ENCODE measurements at regions not wholly inside any gene's neighbourhood (a gene's known extent, or its start where the extent isn't known, plus 50 kb on each side); places are given as distances from the start of the nearest gene placed in this dataset.

DNA sequence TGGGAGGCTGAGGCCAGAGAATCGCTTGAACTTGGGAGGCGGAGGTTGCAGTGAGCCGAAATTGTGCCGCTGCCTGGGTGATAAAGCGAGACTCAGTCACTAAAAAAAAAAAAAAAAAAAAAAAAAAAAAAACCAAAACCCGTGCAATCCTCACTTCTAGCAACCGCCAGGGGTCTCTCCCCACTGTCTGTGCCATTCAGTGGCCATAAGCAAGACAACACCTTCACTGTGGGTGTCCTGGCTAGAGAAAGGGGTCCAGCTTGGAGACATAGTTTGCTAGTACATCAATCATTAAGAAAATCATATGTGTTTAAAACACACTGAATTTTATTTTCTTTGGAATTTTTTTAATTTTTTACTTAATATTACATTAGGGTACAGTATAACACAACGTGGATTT lies 68.2 kb downstream of the RASL11A start:
- Histone ChIP-seq H3K27me3 (replicated peaks; ENCODE audit: insufficient read depth) (no peaks in the 10 kb centered on the region), H3K4me3 (no peak overlapping the region), H3K4me1 (ENCODE audit: control insufficient read depth in 1 of 2, low read depth in 2 of 2) (no peaks in the 10 kb centered on the region), H3K9me3 (no peaks in the 10 kb centered on the region), H3K27ac (no peak overlapping the region), H3K36me3 (no peaks in the 10 kb centered on the region)
- DNase-seq (ENCODE audit: low spot score) (no peak), ATAC-seq (ENCODE audit: insufficient number of reproducible peaks, low FRiP score, low read depth) (no peak)
- TF ChIP-seq, protein P1, sequence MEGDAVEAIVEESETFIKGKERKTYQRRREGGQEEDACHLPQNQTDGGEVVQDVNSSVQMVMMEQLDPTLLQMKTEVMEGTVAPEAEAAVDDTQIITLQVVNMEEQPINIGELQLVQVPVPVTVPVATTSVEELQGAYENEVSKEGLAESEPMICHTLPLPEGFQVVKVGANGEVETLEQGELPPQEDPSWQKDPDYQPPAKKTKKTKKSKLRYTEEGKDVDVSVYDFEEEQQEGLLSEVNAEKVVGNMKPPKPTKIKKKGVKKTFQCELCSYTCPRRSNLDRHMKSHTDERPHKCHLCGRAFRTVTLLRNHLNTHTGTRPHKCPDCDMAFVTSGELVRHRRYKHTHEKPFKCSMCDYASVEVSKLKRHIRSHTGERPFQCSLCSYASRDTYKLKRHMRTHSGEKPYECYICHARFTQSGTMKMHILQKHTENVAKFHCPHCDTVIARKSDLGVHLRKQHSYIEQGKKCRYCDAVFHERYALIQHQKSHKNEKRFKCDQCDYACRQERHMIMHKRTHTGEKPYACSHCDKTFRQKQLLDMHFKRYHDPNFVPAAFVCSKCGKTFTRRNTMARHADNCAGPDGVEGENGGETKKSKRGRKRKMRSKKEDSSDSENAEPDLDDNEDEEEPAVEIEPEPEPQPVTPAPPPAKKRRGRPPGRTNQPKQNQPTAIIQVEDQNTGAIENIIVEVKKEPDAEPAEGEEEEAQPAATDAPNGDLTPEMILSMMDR (IDR thresholded peaks at IDR 0.05) = no peak

DNA sequence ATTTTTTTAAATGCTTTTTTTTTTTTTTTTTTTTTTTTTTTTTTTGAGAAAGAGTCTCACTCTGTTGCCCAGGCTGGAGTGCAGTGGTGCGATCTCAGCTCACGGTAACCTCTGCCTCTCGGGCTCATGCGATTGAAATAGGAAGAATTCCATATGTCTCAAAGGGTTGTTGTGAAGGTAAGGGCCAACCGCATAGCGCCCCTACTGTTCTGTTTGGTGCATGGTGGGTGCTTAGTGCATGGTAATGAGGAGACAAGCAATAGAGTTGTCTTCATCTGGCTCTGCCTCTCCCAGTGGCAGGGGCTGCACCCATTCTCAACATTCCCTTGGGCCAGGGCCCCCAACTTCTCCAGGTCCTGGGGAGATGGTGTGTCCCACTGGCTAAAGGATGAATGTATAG lies 68.7 kb downstream of the RASL11A start:
- Histone ChIP-seq H3K4me3 (no peak overlapping the region), H3K27me3 (replicated peaks; ENCODE audit: insufficient read depth) (no peaks in the 10 kb centered on the region), H3K9me3 (no peaks in the 10 kb centered on the region), H3K27ac (no peak overlapping the region), H3K4me1 (ENCODE audit: control insufficient read depth in 1 of 2, low read depth in 2 of 2) (no peaks in the 10 kb centered on the region), H3K36me3 (no peaks in the 10 kb centered on the region)
- TF ChIP-seq, protein P1 (IDR thresholded peaks at IDR 0.05) = no peak
- ATAC-seq (ENCODE audit: insufficient number of reproducible peaks, low FRiP score, low read depth) (no peak), DNase-seq (ENCODE audit: low spot score) (no peak)

DNA sequence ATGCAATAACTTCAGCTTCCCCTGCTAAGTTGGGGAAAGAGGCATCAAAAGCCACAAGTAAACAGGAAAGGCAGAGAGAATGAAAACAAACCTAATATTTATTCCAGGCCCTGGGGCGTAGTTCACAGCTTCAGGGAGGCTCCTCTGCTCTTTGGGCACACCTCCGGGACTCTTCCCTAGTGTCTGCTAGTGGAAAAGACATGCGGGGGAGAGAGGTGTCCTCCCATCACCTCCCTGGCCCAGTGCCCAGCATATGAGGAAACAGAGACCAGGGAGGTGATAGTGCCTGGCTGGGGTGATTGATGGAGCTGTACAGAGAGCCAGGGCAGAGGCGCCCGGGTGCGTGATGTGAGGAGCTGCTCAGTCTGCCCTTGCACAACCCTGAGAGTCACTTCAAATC lies 71.0 kb downstream of the RASL11A start:
- Histone ChIP-seq H3K27ac (no peak overlapping the region), H3K36me3 (no peaks in the 10 kb centered on the region), H3K27me3 (replicated peaks; ENCODE audit: insufficient read depth) (no peaks in the 10 kb centered on the region), H3K9me3 (no peaks in the 10 kb centered on the region), H3K4me3 (no peak overlapping the region), H3K4me1 (ENCODE audit: control insufficient read depth in 1 of 2, low read depth in 2 of 2) (no peaks in the 10 kb centered on the region)
- no peak for ATAC-seq (ENCODE audit: insufficient number of reproducible peaks, low FRiP score, low read depth)
- DNase-seq (ENCODE audit: low spot score) = no peak
- TF ChIP-seq, protein P1 (IDR thresholded peaks at IDR 0.05) = no peak

DNA sequence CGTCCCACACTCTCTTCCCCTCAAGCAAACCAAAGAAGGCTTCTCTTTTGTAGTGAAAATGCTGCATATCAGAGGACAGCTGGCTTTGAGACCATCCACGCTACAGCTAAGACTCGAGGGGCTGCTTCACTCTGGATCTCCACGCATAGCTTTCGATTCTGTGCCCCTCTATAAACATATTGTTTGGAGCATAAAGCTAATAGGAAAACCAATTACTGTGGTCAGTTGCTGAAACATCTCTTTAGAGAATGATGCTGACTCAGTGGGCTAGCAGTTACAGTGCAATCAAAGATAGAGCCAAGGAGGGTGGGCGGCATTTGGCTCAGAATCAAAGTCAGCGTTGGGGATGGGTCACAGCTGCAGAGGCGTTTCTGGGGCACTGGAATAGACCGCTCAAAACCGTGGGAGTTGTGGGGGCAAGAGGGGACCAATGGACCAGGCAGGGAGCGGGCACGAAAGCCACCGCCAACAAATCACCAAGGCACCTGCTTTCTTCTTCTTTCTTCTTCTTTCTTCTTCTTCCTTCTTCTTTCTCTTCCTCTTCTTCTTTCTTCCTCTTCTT lies 76.7 kb downstream of the RASL11A start:
- Histone ChIP-seq H3K36me3 (no peaks in the 10 kb centered on the region), H3K27me3 (replicated peaks; ENCODE audit: insufficient read depth) (no peaks in the 10 kb centered on the region), H3K27ac (no peak overlapping the region), H3K4me1 (ENCODE audit: control insufficient read depth in 1 of 2, low read depth in 2 of 2) (no peaks in the 10 kb centered on the region), H3K4me3 (no peak overlapping the region), H3K9me3 (no peaks in the 10 kb centered on the region)
- ATAC-seq (ENCODE audit: insufficient number of reproducible peaks, low FRiP score, low read depth) = no peak
- DNase-seq (ENCODE audit: low spot score) = no peak
- TF ChIP-seq, protein P1 (IDR thresholded peaks at IDR 0.05) = no peak

DNA sequence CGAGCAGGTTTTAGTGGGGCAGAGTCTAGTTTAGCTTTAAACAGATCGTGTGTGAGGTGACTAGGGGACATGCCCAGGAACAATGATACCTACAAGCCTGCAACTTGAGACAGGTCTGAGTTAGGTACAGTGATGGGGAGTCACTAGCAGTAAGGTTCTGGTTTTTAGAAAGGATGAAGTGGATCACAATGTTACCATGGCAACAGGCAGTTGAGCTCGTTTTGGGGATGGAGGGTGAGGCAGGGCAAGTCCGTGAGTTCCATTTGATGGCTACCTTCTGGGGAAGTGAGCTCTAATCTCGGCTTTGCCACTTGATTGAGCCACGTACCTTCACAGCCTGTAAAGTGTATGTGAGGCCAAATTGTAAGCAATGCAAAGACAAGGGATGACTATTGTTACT lies 76.0 kb upstream of the GTF3A start:
- Histone ChIP-seq H3K27me3 (replicated peaks; ENCODE audit: insufficient read depth) (no peaks in the 10 kb centered on the region), H3K4me3 (no peak overlapping the region), H3K9me3 (no peaks in the 10 kb centered on the region), H3K27ac (no peak overlapping the region), H3K36me3 (no peaks in the 10 kb centered on the region), H3K4me1 (ENCODE audit: control insufficient read depth in 1 of 2, low read depth in 2 of 2) (no peaks in the 10 kb centered on the region)
- DNase-seq (ENCODE audit: low spot score) (no peak), ATAC-seq (ENCODE audit: insufficient number of reproducible peaks, low FRiP score, low read depth) (no peak)
- TF ChIP-seq, protein P1 (IDR thresholded peaks at IDR 0.05) = no peak

Data from thoracic aorta (tissue), 2 donors.